NCI-H446 (cell line): ENCODE measurements at regions not wholly inside any gene's neighbourhood (a gene's known extent, or its start where the extent isn't known, plus 50 kb on each side); places are given as distances from the start of the nearest gene placed in this dataset.
A peak's percentile ranks its signal among the peaks of the same experiment; 100 is the strongest.

Experiments
- DNase-seq, 2 experiments: peaks; one replicate each; lab custom pipeline; 2025; lab: John Stamatoyannopoulos, UW

GRCh38 chr2:241942416-241943208, 73.1 kb downstream of the RTP5 start:
- no peak for DNase-seq

- no peak for DNase-seq
These were observed 73.8 kb downstream of the RTP5 start for GRCh38 chr2:241943209-241943850.

- DNase-seq: no peak
These were observed 74.5 kb downstream of the RTP5 start for GRCh38 chr2:241943961-241944575.

DNA sequence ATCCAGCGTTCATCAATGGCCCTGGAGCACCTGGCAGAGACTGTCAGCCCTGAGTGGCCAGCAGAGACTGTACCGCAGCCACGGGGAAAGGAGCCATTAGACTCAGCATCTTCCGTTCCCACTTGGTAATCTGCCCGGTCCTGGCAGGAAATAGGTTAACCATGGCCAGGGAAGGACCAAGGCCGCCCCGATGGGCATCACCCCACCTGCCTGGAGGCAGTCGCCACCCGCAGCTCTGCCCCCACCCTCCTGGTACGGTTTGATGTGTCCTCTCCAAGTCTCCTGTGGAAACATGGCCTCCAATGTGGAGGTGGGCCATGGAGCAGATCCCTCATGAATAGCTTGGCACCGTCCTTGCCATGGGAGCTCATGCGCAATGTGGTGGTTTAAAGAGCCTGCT, 75.3 kb downstream of the RTP5 start:
- DNase-seq: no peak

GRCh38 chr2:241945311-241945710, 75.8 kb downstream of the RTP5 start:
- no peak for DNase-seq

DNA sequence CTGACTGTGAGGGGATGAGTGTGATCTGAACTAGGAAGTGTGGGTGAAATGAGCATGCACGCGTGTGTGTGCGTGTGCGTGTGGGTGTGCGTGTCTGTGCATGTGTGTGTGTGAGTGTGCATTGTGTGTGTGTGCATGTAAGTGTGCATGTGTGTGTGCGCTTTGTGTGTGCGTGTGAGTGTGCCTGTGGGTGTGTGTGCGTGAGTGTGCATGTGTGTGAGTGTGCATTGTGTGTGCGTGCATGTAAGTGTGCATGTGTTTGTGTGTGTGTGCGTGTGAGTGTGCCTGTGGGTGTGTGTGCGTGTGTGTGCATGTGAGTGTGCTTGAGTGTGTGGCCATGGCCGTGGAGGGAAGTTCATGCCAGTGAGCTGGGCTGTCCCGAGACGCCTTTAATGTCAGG, 76.3 kb downstream of the RTP5 start:
- DNase-seq: no peak

- DNase-seq: no peak
These were observed 76.9 kb downstream of the RTP5 start for GRCh38 chr2:241946306-241947003.

- no peak for DNase-seq
These were observed 77.4 kb downstream of the RTP5 start for GRCh38 chr2:241947004-241947350.

- DNase-seq: no peak
These were observed 77.9 kb downstream of the RTP5 start for GRCh38 chr2:241947401-241947800.

GRCh38 chr2:241947876-241948275, 78.3 kb downstream of the RTP5 start:
- no peak for DNase-seq

GRCh38 chr2:241948299-241948897, 78.9 kb downstream of the RTP5 start:
- no peak for DNase-seq

GRCh38 chr2:241948901-241949735, 79.6 kb downstream of the RTP5 start:
- no peak for DNase-seq

DNA sequence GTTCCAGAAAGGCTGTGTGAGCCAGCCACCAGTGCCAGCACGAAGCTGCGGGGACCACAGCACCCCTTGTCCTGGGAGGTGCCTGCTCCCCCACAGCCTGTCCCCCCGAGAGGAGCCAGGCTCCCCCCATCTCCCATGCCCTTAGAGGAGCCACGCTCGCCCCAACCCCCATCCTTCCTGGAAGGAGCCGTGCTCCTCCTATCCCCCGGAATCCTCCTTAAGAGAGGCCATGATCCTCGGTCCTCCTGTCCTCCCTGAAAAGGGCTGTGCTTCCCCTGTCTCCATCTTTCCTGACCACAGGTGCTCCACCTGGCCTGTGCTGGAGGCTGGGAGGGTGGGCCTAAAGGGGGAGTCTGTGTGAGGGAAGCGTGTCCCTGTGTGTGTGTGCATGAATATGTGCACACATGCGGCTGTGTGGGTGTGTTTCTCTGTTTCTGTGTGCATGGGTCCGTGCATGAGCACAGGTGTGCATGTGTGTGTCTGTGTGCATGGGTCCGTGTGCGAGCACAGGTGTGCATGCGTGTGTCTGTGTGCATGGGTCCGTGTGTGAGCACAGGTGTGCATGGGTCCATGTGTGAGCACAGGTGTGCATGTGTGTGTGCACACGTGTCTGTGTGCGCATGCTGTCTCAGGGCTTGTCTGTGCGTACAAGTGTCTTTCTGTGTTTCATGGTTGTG, 80.3 kb downstream of the RTP5 start:
- no peak for DNase-seq

DNA sequence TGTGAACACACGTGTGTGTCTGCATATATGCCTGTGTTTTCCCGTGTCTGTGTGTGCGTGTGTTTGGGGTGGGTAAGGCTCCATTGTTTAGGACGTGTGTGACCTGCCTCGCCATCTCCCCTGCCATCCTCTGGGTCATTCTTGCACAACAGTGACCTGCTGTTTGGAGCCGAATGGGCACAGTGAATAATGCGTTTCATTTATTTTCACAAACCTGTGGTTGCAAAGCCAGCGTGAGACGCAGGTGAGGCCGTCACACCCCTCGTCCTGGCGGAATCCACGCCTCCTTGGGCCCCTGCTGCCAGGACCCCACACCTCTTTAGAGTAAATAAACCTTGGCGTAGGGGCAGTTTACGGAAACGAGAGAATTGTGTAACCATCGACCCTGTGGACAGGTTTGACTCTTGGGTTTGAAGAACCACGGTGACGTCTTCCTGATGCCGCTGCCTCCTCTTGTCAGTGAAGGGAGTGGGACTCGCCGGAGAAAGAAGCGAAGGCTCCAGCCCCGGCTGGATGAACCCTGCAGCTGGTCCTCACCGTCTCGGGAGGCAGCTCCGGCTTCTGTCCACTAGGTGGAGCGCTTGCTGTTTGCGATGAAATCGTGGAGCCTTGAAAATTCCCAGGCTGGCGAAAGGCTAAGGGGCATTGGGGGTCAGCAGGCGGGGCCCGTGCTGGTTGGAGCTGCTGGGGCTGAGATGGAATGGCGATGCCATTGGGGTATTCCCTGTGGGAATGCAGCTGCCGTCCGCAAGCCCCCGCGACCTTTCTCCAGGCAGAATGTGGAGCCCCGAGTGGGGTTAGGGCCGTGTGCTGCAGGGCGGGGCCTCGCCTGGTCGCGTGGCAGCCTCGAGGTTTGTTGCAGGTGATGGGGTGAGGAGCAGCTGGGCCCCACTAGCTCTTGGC, 81.1 kb downstream of the RTP5 start:
- peak; percentile 35 to 72 for DNase-seq

- DNase-seq: no peak
These were observed 81.8 kb downstream of the RTP5 start for GRCh38 chr2:241951316-241951700.

GRCh38 chr2:241951920-241952319, 82.4 kb downstream of the RTP5 start:
- DNase-seq: no peak

DNA sequence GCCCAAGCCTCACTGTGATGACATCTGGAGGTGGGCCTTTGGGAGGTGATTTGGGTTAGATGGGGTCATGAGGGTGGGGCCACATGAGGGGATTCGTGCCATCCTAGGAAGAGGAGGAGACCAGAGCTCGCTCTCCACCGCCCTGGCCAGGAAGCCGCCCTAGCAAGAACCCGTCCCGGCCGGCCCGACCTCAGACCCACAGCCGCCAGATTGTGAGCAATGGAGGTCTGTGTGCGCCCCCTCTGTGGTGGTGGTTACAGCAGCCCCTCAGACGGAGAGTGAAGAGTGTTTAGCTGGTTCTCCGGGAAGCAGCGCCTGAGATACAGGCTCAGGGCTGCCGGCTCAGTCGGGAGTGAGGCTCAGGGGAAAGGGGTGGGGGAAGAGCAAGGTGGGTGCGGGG, 83.3 kb downstream of the RTP5 start:
- no peak for DNase-seq

GRCh38 chr2:241953324-241953928, 83.9 kb downstream of the RTP5 start:
- DNase-seq: no peak

DNA sequence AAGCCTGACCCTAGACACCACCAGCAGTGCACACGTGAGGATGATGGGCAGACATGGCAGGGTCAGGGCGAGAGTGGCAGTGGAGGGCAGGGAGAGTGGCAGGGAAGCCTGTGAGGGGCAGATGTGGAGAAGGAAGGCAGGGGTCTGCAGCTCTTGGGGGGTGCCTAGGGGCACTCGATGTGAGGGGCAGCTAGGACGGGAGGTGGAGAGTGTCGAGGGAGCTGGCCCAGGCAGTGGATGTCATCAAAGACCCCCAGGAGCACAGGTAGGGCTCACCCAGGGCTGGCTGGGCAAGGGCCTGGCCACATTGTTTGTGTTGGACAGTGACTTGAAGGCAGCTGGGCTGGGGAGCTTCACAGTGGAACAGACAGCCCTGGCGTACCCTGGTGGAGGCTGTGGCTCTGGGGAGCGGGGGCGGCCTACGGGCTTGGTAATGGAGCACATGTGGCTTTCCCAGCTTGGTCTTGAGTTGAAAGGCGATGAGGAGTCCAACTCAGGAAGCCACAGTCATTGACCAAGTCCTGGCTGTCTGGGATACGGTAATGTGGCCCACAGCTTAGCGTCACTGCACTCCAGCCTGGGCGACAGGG, 87.1 kb downstream of the RTP5 start:
- DNase-seq: no peak
